ENCODE measurements at regions not wholly inside any gene's neighbourhood (a gene's known extent, or its start where the extent isn't known, plus 50 kb on each side); places are given as distances from the start of the nearest gene placed in this dataset.

- no peak overlapping the region for H3K14ac ChIP-seq (replicated peaks; ENCODE audit: low read depth, low read length)
- no peak overlapping the region for H2AK5ac ChIP-seq (ENCODE audit: low read depth, low read length)
- no peak for DNase-seq
- no peak overlapping the region for H4K8ac ChIP-seq (ENCODE audit: low read depth in 2 of 2, low read length in 2 of 2)
- BruUV-seq (replicated peaks), result no TSS peak
- no peak for TF ChIP-seq POLR2A (IDR thresholded peaks at IDR 0.05; ENCODE audit: low read depth, low read length)
- TF ChIP-seq MAZ (IDR thresholded peaks at IDR 0.05; ENCODE audit: borderline replicate concordance, low read depth, low read length), result no peak
- no peak for TF ChIP-seq RFX5 (IDR thresholded peaks at IDR 0.05; ENCODE audit: low read depth, low read length)
- no peak for TF ChIP-seq NFE2L2 (IDR thresholded peaks at IDR 0.05; ENCODE audit: low read depth, low read length)
- TF ChIP-seq CHD1 (IDR thresholded peaks at IDR 0.05; ENCODE audit: low read depth, low read length), result no peak
- no peak overlapping the region for H2AFZ ChIP-seq (replicated peaks; ENCODE audit: low read length, poor library complexity)
- H3K18ac ChIP-seq (ENCODE audit: low read depth, low read length), result no peak overlapping the region
- intact Hi-C loops (cut with micrococcal nuclease), result no loop called here
- H4K91ac ChIP-seq (ENCODE audit: insufficient read depth, low read depth, low read length), result no peak overlapping the region
- ATAC-seq (ENCODE audit: low read depth), result no peak
- no peak overlapping the region for H2BK5ac ChIP-seq (ENCODE audit: low read depth, low read length, poor library complexity, severe bottlenecking)
- H3K56ac ChIP-seq (ENCODE audit: extremely low read depth, insufficient read depth, low read length), result no peak overlapping the region
- H4K5ac ChIP-seq (ENCODE audit: low read depth, low read length), result no peak overlapping the region
- no peak overlapping the region for H3K9ac ChIP-seq (ENCODE audit: low read depth, low read length)
- no peaks in the 10 kb centered on the region for H3K27me3 ChIP-seq (ENCODE audit: control insufficient read depth, insufficient read depth, low read length)
- no CpG with 5 or more reads among the region's 5 CpGs for WGBS, 2 experiments (ENCODE audit: extremely low coverage in 2 of 2, insufficient read length in 1 of 2)
- in situ Hi-C loops (cut with MboI; ENCODE audit: low sequenced_read_pairs), result no loop called here
- H3K36me3 ChIP-seq (ENCODE audit: control insufficient read depth, insufficient read depth, low read length), result no peaks in the 10 kb centered on the region
- no peak overlapping the region for H2BK120ac ChIP-seq (ENCODE audit: low read depth, low read length)
- no peak overlapping the region for H2BK15ac ChIP-seq (ENCODE audit: low read depth, low read length)
- H3K79me1 ChIP-seq (ENCODE audit: low read depth in 1 of 2, low read length in 2 of 2), result no peaks in the 10 kb centered on the region
- no peak overlapping the region for H2BK20ac ChIP-seq (ENCODE audit: low read depth, low read length)
- dilution Hi-C loops (cut with HindIII; ENCODE audit: low sequenced_read_pairs, unreplicated experiment), result no loop called here
- no peak overlapping the region for H3K4ac ChIP-seq (ENCODE audit: low read depth, low read length)
- POLR2A ChIA-PET (ENCODE audit: unreplicated experiment), result no interaction called here
- no peak overlapping the region for H3K27ac ChIP-seq (ENCODE audit: insufficient read depth, low read length)
- H3K23ac ChIP-seq (ENCODE audit: low read depth, low read length), result no peak overlapping the region
- CTCF ChIA-PET, result interaction anchor here (0.6 kb wide), 2 partner anchors 15 to 71 kb away, joined by 3 read pairs; no protein-coding TSS in a partner anchor
- H3K4me2 ChIP-seq (ENCODE audit: low read depth, low read length), result no peak overlapping the region
- no peaks in the 10 kb centered on the region for H4K20me1 ChIP-seq (ENCODE audit: insufficient read depth, low read length)
- H3K4me3 ChIP-seq (ENCODE audit: insufficient read depth, low read depth, low read length), result no peak overlapping the region
- no peaks in the 10 kb centered on the region for H3K4me1 ChIP-seq (ENCODE audit: control insufficient read depth, insufficient read depth, low read length)
- H3K9me1 ChIP-seq (ENCODE audit: insufficient read depth, low read length), result no peaks in the 10 kb centered on the region
- no peak overlapping the region for H2AK9ac ChIP-seq (replicated peaks; ENCODE audit: low read depth, low read length, poor library complexity)
- H3K9me3 ChIP-seq (ENCODE audit: control insufficient read depth, insufficient read depth, low read length), result no peaks in the 10 kb centered on the region
Observed at GRCh38 chr5:89080467-89081116, 197.6 kb upstream of the MEF2C start.
